ENCODE measurements at regions not wholly inside any gene's neighbourhood (a gene's known extent, or its start where the extent isn't known, plus 50 kb on each side); places are given as distances from the start of the nearest gene placed in this dataset.

DNA sequence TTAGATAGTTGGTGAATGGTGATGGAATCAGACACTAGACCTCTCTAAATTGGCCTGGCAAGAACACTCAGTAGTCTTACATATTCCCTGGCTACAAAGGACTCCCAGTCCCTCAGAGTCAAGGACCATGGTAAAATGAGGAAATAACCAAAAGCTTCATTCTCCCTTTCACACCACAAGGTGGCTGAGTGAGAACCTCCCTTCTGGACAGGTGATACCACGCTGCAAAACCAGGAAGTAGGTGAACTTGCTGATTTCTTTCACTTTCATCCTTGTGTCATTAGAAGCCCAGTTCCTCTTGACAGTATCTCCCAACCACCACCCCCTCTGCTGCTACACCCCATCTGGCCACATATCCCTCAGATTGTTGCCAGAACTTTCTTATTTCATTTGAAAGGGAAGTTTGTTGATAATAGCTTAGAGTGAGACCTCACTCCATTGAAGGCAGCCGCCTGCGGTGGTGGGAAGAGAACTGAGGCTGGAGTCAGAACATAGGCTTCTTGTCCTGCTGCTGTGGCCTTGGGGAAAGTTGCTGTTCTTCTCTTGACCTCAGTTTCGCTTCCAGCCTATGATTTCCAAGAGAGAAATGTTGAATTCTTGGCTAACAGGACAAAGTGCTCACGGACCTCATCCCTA lies 290.6 kb upstream of the CCL2 start:
- Histone ChIP-seq H3K36me3 (ENCODE audit: insufficient read depth, insufficient read length, low read length) (no peaks in the 10 kb centered on the region), H3K9me3 (ENCODE audit: insufficient read depth, low read length) (no peaks in the 10 kb centered on the region), H3K27me3 (ENCODE audit: insufficient read depth, insufficient read length) (no peaks in the 10 kb centered on the region), H3K4me1 (ENCODE audit: insufficient read depth, insufficient read length) (peaks cover 2% of the 10 kb centered on the region), H3K4me3 (ENCODE audit: insufficient read length, low read depth) (no peak overlapping the region), H3K9ac (ENCODE audit: insufficient read length, low read depth) (no peak overlapping the region)
- no peak for DNase-seq (ENCODE audit: low read depth, low spot score)
- TF ChIP-seq SUZ12 (IDR thresholded peaks at IDR 0.05; ENCODE audit: extremely low read depth, insufficient read depth, insufficient read length) (no peak), ZNF274 (IDR thresholded peaks at IDR 0.05; ENCODE audit: low read depth, low read length) (no peak), YY1 (IDR thresholded peaks at IDR 0.05; ENCODE audit: insufficient read depth, insufficient read length) (no peak)

DNA sequence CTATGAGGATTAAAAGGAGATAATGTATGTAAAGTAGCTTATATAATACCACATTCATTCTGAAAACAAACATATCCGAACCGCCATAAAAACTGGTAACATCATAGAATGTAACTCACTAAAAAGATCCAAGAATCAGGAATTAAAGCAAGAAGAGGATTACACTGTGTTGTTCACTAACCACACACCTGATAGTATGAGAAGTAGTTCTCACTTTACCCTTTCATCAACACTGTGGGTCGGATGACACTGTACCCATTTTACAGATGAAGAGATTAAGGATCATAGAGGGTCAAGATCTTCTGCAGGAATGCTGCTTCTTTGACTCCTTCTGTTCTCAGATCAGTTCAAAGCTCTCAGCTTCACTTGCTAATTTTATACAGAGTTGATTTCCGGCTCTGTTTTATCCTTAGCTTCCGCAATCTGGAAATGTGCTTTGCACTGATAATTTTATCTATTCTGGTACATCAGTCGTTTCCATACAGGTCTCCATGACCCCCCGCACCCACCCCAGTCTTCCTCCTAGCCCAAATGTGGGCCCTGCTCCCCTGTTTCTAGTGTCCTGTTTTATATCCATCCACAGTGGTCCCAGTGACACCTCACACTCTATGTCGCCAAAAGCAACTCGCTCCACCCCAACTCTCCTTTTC lies 288.6 kb upstream of the CCL2 start:
- Histone ChIP-seq H3K9ac (ENCODE audit: insufficient read length, low read depth) (no peak overlapping the region), H3K36me3 (ENCODE audit: insufficient read depth, insufficient read length, low read length) (no peaks in the 10 kb centered on the region), H3K9me3 (ENCODE audit: insufficient read depth, low read length) (no peaks in the 10 kb centered on the region), H3K4me3 (ENCODE audit: insufficient read length, low read depth) (no peak overlapping the region), H3K4me1 (ENCODE audit: insufficient read depth, insufficient read length) (peaks cover 4% of the 10 kb centered on the region), H3K27me3 (ENCODE audit: insufficient read depth, insufficient read length) (no peaks in the 10 kb centered on the region)
- no peak for TF ChIP-seq YY1 (IDR thresholded peaks at IDR 0.05; ENCODE audit: insufficient read depth, insufficient read length)
- DNase-seq (ENCODE audit: low read depth, low spot score), result no peak

DNA sequence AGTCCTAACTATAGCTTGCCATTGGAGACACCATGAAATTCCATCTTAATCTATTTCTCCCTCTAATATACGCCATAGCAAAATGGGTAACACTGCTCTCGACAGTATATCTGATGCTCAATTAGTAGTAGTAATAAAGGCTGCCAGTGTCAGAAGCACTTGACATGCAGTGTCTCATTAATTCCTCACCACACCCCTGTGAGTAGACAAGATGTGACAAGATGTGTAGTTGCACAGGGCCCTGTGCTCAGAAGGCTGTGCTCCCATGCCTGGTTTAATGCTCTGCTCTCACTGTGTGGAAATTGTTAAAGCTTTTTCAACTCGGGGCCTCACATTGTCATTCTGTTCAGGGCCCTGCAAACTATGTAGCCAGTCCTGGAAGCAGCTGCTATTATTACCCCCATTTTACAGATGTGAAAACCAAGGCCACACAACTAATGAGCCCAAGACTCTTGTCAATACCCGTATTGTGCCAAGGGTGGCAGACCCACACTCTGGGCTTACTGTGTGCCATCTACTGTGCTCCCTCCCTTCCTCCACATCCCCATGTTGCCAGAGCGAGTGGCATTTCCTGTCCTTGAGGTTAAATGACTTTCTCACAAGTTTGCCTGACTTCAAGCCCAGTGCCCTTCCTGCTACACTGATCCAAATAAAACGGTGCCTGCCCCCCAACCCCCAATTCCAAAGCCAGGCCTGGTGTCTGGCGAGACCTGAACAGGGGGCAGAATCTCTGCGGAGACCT lies 287.3 kb upstream of the CCL2 start:
- TF ChIP-seq ZNF274 (IDR thresholded peaks at IDR 0.05; ENCODE audit: low read depth, low read length) (no peak), SUZ12 (IDR thresholded peaks at IDR 0.05; ENCODE audit: extremely low read depth, insufficient read depth, insufficient read length) (no peak), YY1 (IDR thresholded peaks at IDR 0.05; ENCODE audit: insufficient read depth, insufficient read length) (no peak)
- Histone ChIP-seq H3K9ac (ENCODE audit: insufficient read length, low read depth) (no peak overlapping the region), H3K4me3 (ENCODE audit: insufficient read length, low read depth) (no peak overlapping the region), H3K9me3 (ENCODE audit: insufficient read depth, low read length) (no peaks in the 10 kb centered on the region), H3K36me3 (ENCODE audit: insufficient read depth, insufficient read length, low read length) (no peaks in the 10 kb centered on the region), H3K4me1 (ENCODE audit: insufficient read depth, insufficient read length) (peaks cover 4% of the 10 kb centered on the region), H3K27me3 (ENCODE audit: insufficient read depth, insufficient read length) (no peaks in the 10 kb centered on the region)
- DNase-seq (ENCODE audit: low read depth, low spot score), result no peak

GRCh38 chr17:33968350-33969044 lies 286.6 kb upstream of the CCL2 start:
- Histone ChIP-seq H3K36me3 (ENCODE audit: insufficient read depth, insufficient read length, low read length) (no peaks in the 10 kb centered on the region), H3K9ac (ENCODE audit: insufficient read length, low read depth) (no peak overlapping the region), H3K27me3 (ENCODE audit: insufficient read depth, insufficient read length) (no peaks in the 10 kb centered on the region), H3K4me3 (ENCODE audit: insufficient read length, low read depth) (no peak overlapping the region), H3K9me3 (ENCODE audit: insufficient read depth, low read length) (no peaks in the 10 kb centered on the region), H3K4me1 (ENCODE audit: insufficient read depth, insufficient read length) (peaks cover 4% of the 10 kb centered on the region)
- TF ChIP-seq SUZ12 (IDR thresholded peaks at IDR 0.05; ENCODE audit: extremely low read depth, insufficient read depth, insufficient read length), result no peak
- TF ChIP-seq ZNF274 (IDR thresholded peaks at IDR 0.05; ENCODE audit: low read depth, low read length), result no peak
- no peak for TF ChIP-seq YY1 (IDR thresholded peaks at IDR 0.05; ENCODE audit: insufficient read depth, insufficient read length)
- no peak for DNase-seq (ENCODE audit: low read depth, low spot score)

GRCh38 chr17:33970279-33970678 lies 284.8 kb upstream of the CCL2 start:
- Histone ChIP-seq H3K36me3 (ENCODE audit: insufficient read depth, insufficient read length, low read length) (no peaks in the 10 kb centered on the region), H3K4me3 (ENCODE audit: insufficient read length, low read depth) (no peak overlapping the region), H3K9me3 (ENCODE audit: insufficient read depth, low read length) (no peaks in the 10 kb centered on the region), H3K9ac (ENCODE audit: insufficient read length, low read depth) (no peak overlapping the region), H3K4me1 (ENCODE audit: insufficient read depth, insufficient read length) (peaks cover 4% of the 10 kb centered on the region), H3K27me3 (ENCODE audit: insufficient read depth, insufficient read length) (no peaks in the 10 kb centered on the region)
- TF ChIP-seq ZNF274 (IDR thresholded peaks at IDR 0.05; ENCODE audit: low read depth, low read length), result no peak
- no peak for DNase-seq (ENCODE audit: low read depth, low spot score)

GRCh38 chr17:33972763-33973162 lies 282.3 kb upstream of the CCL2 start:
- TF ChIP-seq YY1 (IDR thresholded peaks at IDR 0.05; ENCODE audit: insufficient read depth, insufficient read length), result no peak
- TF ChIP-seq SUZ12 (IDR thresholded peaks at IDR 0.05; ENCODE audit: extremely low read depth, insufficient read depth, insufficient read length), result no peak
- no peak for TF ChIP-seq ZNF274 (IDR thresholded peaks at IDR 0.05; ENCODE audit: low read depth, low read length)
- H3K4me1 ChIP-seq (ENCODE audit: insufficient read depth, insufficient read length), result peaks cover 4% of the 10 kb centered on the region
- no peak overlapping the region for H3K9ac ChIP-seq (ENCODE audit: insufficient read length, low read depth)
- no peak overlapping the region for H3K4me3 ChIP-seq (ENCODE audit: insufficient read length, low read depth)
- H3K27me3 ChIP-seq (ENCODE audit: insufficient read depth, insufficient read length), result no peaks in the 10 kb centered on the region
- no peak for DNase-seq (ENCODE audit: low read depth, low spot score)
- H3K36me3 ChIP-seq (ENCODE audit: insufficient read depth, insufficient read length, low read length), result no peaks in the 10 kb centered on the region
- no peaks in the 10 kb centered on the region for H3K9me3 ChIP-seq (ENCODE audit: insufficient read depth, low read length)

- H3K4me3 ChIP-seq (ENCODE audit: insufficient read length, low read depth), result no peak overlapping the region
- no peak overlapping the region for H3K9ac ChIP-seq (ENCODE audit: insufficient read length, low read depth)
- peaks cover 2% of the 10 kb centered on the region for H3K4me1 ChIP-seq (ENCODE audit: insufficient read depth, insufficient read length)
- DNase-seq (ENCODE audit: low read depth, low spot score), result no peak
- no peaks in the 10 kb centered on the region for H3K36me3 ChIP-seq (ENCODE audit: insufficient read depth, insufficient read length, low read length)
- no peaks in the 10 kb centered on the region for H3K9me3 ChIP-seq (ENCODE audit: insufficient read depth, low read length)
- TF ChIP-seq YY1 (IDR thresholded peaks at IDR 0.05; ENCODE audit: insufficient read depth, insufficient read length) (no peak), SUZ12 (IDR thresholded peaks at IDR 0.05; ENCODE audit: extremely low read depth, insufficient read depth, insufficient read length) (no peak), ZNF274 (IDR thresholded peaks at IDR 0.05; ENCODE audit: low read depth, low read length) (no peak)
- no peaks in the 10 kb centered on the region for H3K27me3 ChIP-seq (ENCODE audit: insufficient read depth, insufficient read length)
Observed at GRCh38 chr17:33973491-33973890, 281.6 kb upstream of the CCL2 start.
